GM19452 (cell line): ENCODE measurements at regions not wholly inside any gene's neighbourhood (a gene's known extent, or its start where the extent isn't known, plus 50 kb on each side); places are given as distances from the start of the nearest gene placed in this dataset.
"Not testable (repeated sequence)": the region's sequence is repeated elsewhere in the genome, so short reads cannot be mapped to it uniquely, and the experiment has no call there.

ENCODE experiments used
- ATAC-seq: cut with Tn5 transposase; IDR thresholded peaks from one replicate; pipeline ENCODE4 v1.9.1; 2021; ENCODE audit not compliant: unreplicated experiment

GRCh38 chr9:85487872-85488271, 253.9 kb downstream of the AGTPBP1 start:
- ATAC-seq = no peak

GRCh38 chr9:85484235-85484634, 257.5 kb downstream of the AGTPBP1 start:
- ATAC-seq = no peak

- no peak for ATAC-seq
These were observed 258.5 kb downstream of the AGTPBP1 start for GRCh38 chr9:85483208-85483607.

GRCh38 chr9:85479305-85479704, 262.4 kb downstream of the AGTPBP1 start:
- ATAC-seq = no peak

GRCh38 chr9:85478847-85479246, 262.9 kb downstream of the AGTPBP1 start:
- ATAC-seq = no peak

- not testable (repeated sequence) for ATAC-seq
These were observed 266.9 kb downstream of the AGTPBP1 start for GRCh38 chr9:85474896-85475295.

GRCh38 chr9:85471791-85472190, 270.0 kb downstream of the AGTPBP1 start:
- no peak for ATAC-seq

- ATAC-seq = no peak
These were observed 272.7 kb downstream of the AGTPBP1 start for GRCh38 chr9:85469041-85469440.

- ATAC-seq = no peak
These were observed 274.9 kb downstream of the AGTPBP1 start for GRCh38 chr9:85466834-85467233.

GRCh38 chr9:85458114-85458864, 283.5 kb downstream of the AGTPBP1 start:
- not testable (repeated sequence) for ATAC-seq

- ATAC-seq = no peak
These were observed 287.9 kb downstream of the AGTPBP1 start for GRCh38 chr9:85453850-85454249.

- no peak for ATAC-seq
These were observed 288.9 kb downstream of the AGTPBP1 start for GRCh38 chr9:85452841-85453240.

- ATAC-seq = no peak
These were observed 290.1 kb downstream of the AGTPBP1 start for GRCh38 chr9:85451680-85452079.

- ATAC-seq = no peak
These were observed 295.9 kb downstream of the AGTPBP1 start for GRCh38 chr9:85445887-85446286.

- no peak for ATAC-seq
These were observed 297.5 kb downstream of the AGTPBP1 start for GRCh38 chr9:85444243-85444642.

- peak; percentile 77 for ATAC-seq
These were observed 298.6 kb downstream of the AGTPBP1 start for GRCh38 chr9:85443190-85443598.

- no peak for ATAC-seq
These were observed 302.0 kb downstream of the AGTPBP1 start for GRCh38 chr9:85439791-85440190.

GRCh38 chr9:85433956-85434355, 307.8 kb downstream of the AGTPBP1 start:
- ATAC-seq = not testable (repeated sequence)

- not testable (repeated sequence) for ATAC-seq
These were observed 308.2 kb downstream of the AGTPBP1 start for GRCh38 chr9:85433551-85433950.

GRCh38 chr9:85433046-85433445, 308.7 kb downstream of the AGTPBP1 start:
- no peak for ATAC-seq

GRCh38 chr9:85432599-85432998, 309.2 kb downstream of the AGTPBP1 start:
- ATAC-seq = peak; percentile 64

- ATAC-seq = no peak
These were observed 310.2 kb downstream of the AGTPBP1 start for GRCh38 chr9:85431339-85432102.
